Kidney (tissue), 13 donors: ENCODE measurements at regions not wholly inside any gene's neighbourhood (a gene's known extent, or its start where the extent isn't known, plus 50 kb on each side); places are given as distances from the start of the nearest gene placed in this dataset.

Experiments
- DNase-seq, 5 donors: peaks; one replicate each; pipeline ENCODE4 v3.0.0-alpha.2; 2013 to 2020
- FAIRE-seq: peaks from 2 replicates; lab custom pipeline; 2012; peaks lifted over from hg19 to GRCh38; lab: Jason Lieb, UNC
- H3K27ac ChIP-seq, 2 donors: one replicate each; pipeline ENCODE4 v1.7.0; 2013; ENCODE audit warnings: low read depth in 2 of 2, low read length in 2 of 2, inconsistent platforms in 1 of 2
- H3K27me3 ChIP-seq: one replicate; pipeline ENCODE4 v1.7.1; 2013; ENCODE audit warnings: low read length, inconsistent platforms; ENCODE audit not compliant: control insufficient read depth, insufficient read depth
- H3K36me3 ChIP-seq, 3 donors: one replicate each; pipeline versions ENCODE4 v1.7.0 to v1.7.1; 2013; ENCODE audit warnings: low read length in 3 of 3, control low read depth in 1 of 3, inconsistent platforms in 1 of 3; ENCODE audit not compliant: insufficient read depth in 3 of 3, control insufficient read depth in 2 of 3
- H3K4me1 ChIP-seq, 3 donors: one replicate each; pipeline versions ENCODE4 v1.7.0 to v1.7.1; 2013; ENCODE audit warnings: low read length in 3 of 3, inconsistent platforms in 1 of 3, low read depth in 1 of 3; ENCODE audit not compliant: control insufficient read depth in 2 of 3, insufficient read depth in 2 of 3
- H3K4me3 ChIP-seq, 3 donors: one replicate each; pipeline versions ENCODE4 v1.7.0 to v1.8.1; 2013; ENCODE audit warnings: low read length in 3 of 3, control low read depth in 1 of 3, inconsistent platforms in 1 of 3
- H3K9ac ChIP-seq, 3 donors: one replicate each; pipeline versions ENCODE4 v1.7.0 to v1.7.1; 2013; ENCODE audit warnings: low read length in 3 of 3, control low read depth in 1 of 3, inconsistent platforms in 1 of 3
- H3K9me3 ChIP-seq, 3 donors: one replicate each; pipeline versions ENCODE4 v1.7.0 to v1.7.1; 2013; ENCODE audit warnings: low read length in 3 of 3, control low read depth in 1 of 3, inconsistent platforms in 1 of 3; ENCODE audit not compliant: control insufficient read depth in 2 of 3, insufficient read depth in 1 of 3
- intact Hi-C: fragments of 100-400 bp; cut with DNase I; formaldehyde crosslinking; loops from one replicate; pipeline ENCODE4 v1.11.1; 2022
- TF ChIP-seq, protein P1 (sequence below): IDR thresholded peaks from 3 replicates; pipeline ENCODE4 v1.5.1; 2012; ENCODE audit warnings: mild to moderate bottlenecking, moderate library complexity, borderline replicate concordance; ENCODE audit not compliant: insufficient read depth; ENCODE audit errors: extremely low read depth
- donor health status: control.
- donor health status: control.
- donor health status: control.
- donor health status: control.
- donor health status: control.
- donor health status: DM: yes; HTN: yes; CAD: no.
- donor health status: Normal renal cell carcinoma (clear cell type).

DNA sequence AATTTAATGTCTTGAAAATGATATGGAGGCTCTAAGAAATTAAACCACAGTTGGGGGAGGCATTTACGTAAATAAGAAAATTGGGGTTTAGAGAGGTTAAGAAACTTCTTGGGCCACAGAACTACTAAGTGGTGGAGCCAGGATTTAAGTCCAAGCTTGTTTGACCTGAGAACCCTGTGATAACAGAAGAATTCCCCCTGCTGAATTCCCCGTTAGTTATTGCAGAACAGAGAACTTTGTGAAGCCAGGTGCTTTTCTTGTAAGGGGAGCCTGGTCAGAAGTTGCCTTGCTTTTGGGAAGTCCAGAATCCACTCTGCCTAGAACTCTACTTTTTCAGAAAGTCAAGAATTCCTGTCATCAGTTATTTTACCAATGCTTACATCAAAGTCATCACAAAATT, 309.3 kb upstream of the SEMA6A start:
- DNase-seq: no peak
- H3K27ac ChIP-seq: no peak overlapping the region
- H3K4me1 ChIP-seq: no peaks in the 10 kb centered on the region
- no peaks in the 10 kb centered on the region for H3K27me3 ChIP-seq
- H3K9ac ChIP-seq: no peak overlapping the region
- no peaks in the 10 kb centered on the region for H3K9me3 ChIP-seq
- intact Hi-C loops: no loop called here
- FAIRE-seq: no peak
- H3K36me3 ChIP-seq: no peaks in the 10 kb centered on the region
- no peak overlapping the region for H3K4me3 ChIP-seq
- TF ChIP-seq, protein P1, sequence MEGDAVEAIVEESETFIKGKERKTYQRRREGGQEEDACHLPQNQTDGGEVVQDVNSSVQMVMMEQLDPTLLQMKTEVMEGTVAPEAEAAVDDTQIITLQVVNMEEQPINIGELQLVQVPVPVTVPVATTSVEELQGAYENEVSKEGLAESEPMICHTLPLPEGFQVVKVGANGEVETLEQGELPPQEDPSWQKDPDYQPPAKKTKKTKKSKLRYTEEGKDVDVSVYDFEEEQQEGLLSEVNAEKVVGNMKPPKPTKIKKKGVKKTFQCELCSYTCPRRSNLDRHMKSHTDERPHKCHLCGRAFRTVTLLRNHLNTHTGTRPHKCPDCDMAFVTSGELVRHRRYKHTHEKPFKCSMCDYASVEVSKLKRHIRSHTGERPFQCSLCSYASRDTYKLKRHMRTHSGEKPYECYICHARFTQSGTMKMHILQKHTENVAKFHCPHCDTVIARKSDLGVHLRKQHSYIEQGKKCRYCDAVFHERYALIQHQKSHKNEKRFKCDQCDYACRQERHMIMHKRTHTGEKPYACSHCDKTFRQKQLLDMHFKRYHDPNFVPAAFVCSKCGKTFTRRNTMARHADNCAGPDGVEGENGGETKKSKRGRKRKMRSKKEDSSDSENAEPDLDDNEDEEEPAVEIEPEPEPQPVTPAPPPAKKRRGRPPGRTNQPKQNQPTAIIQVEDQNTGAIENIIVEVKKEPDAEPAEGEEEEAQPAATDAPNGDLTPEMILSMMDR: no peak

DNA sequence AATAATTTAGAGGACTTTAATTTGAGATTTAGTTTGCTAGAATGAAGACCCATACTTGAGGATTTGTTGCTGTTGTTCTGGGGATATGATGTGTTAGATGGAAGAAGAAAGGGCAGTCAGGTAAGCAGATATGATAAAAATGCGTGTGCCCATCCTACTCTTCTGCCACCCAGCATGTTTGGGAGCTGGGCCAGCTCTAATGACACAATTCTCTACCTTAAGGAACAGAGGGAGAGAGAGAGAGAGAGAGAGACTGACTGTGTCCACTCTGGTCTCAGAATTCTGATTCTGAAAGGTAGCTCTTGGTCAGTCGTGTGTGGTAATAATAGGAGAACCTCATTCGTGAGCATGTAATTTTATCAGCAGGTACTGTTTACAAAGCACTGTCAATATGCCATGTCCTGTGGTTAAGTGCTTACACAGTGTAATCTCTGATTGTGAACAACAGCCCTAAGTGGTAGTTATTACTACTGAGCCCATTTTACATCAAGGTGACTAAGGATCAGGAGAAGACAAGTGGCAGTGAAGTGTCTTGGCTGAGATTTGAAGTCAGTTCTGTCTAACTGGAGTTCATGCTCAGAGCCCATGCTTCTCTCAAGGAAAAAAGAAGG, 307.4 kb upstream of the SEMA6A start:
- TF ChIP-seq, protein P1: no peak
- intact Hi-C loops: no loop called here
- FAIRE-seq (no peak), DNase-seq (no peak)
- Histone ChIP-seq H3K4me1 (no peaks in the 10 kb centered on the region), H3K9me3 (no peaks in the 10 kb centered on the region), H3K36me3 (no peaks in the 10 kb centered on the region), H3K27me3 (no peaks in the 10 kb centered on the region), H3K4me3 (no peak overlapping the region), H3K27ac (no peak overlapping the region), H3K9ac (no peak overlapping the region)

DNA sequence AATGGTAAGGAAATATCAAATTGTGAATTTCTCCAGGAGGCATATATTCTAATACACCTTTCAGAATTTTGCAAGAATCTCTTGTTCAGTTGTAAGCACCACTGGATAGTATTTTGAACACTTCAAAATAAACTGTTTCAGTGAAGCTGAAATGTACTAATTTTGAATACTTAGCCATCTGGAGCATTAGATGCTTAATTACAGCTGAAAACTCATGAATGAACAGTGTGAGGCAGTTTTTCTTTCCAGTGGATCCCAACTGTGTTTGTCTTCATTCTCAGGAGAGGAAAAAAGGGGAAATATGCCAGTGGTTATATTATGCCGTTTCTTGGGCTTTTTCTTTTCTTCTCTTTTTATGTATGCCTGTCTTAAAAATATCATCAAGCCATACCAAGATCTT, 306.0 kb upstream of the SEMA6A start:
- H3K9ac ChIP-seq: no peak overlapping the region
- no peaks in the 10 kb centered on the region for H3K9me3 ChIP-seq
- no peak overlapping the region for H3K4me3 ChIP-seq
- H3K27ac ChIP-seq: no peak overlapping the region
- no peaks in the 10 kb centered on the region for H3K27me3 ChIP-seq
- no peaks in the 10 kb centered on the region for H3K36me3 ChIP-seq
- DNase-seq (no peak), FAIRE-seq (no peak)
- TF ChIP-seq, protein P1: no peak
- intact Hi-C loops: no loop called here
- H3K4me1 ChIP-seq: no peaks in the 10 kb centered on the region

DNA sequence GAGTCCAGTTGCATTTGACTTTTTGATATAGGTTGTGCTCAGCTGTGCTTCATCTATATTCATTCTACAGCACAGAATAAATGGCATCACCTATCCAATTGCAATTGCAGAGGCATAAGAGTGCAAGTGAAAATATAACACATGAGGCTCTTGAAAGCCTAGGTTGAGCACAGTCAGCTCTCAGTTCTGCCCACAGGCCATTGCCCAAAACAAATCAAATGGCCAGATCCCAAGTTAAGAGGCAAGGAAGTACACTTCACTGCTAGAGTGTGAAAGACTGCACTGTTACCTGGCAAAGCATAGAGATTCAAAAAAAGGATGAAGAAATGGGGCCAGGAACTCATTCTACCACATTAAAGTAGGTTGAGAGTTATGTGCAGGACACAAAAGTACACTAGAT, 305.5 kb upstream of the SEMA6A start:
- H3K9ac ChIP-seq: no peak overlapping the region
- TF ChIP-seq, protein P1: no peak
- FAIRE-seq (no peak), DNase-seq (no peak)
- no peaks in the 10 kb centered on the region for H3K4me1 ChIP-seq
- H3K27me3 ChIP-seq: no peaks in the 10 kb centered on the region
- H3K4me3 ChIP-seq: no peak overlapping the region
- H3K36me3 ChIP-seq: no peaks in the 10 kb centered on the region
- H3K9me3 ChIP-seq: no peaks in the 10 kb centered on the region
- intact Hi-C loops: no loop called here
- no peak overlapping the region for H3K27ac ChIP-seq
